Ishikawa (cell line): ENCODE measurements at regions not wholly inside any gene's neighbourhood (a gene's known extent, or its start where the extent isn't known, plus 50 kb on each side); places are given as distances from the start of the nearest gene placed in this dataset.

ENCODE experiments used
- CEBPB ChIP-seq: IDR thresholded peaks from 2 replicates; pipeline ENCODE4 v1.6.1; 2012
- EP300 ChIP-seq: IDR thresholded peaks from 2 replicates; pipeline ENCODE4 v1.6.1; 2012; ENCODE audit warnings: borderline replicate concordance
- NFIC ChIP-seq: IDR thresholded peaks from 2 replicates; pipeline ENCODE4 v1.6.1; 2012
- RAD21 ChIP-seq: IDR thresholded peaks from 2 replicates; pipeline ENCODE4 v1.6.1; 2012; ENCODE audit warnings: low read depth
- TCF12 ChIP-seq: IDR thresholded peaks from 2 replicates; pipeline ENCODE4 v1.6.1; 2012; ENCODE audit warnings: low read depth
- ZBTB7A ChIP-seq: IDR thresholded peaks from 2 replicates; pipeline ENCODE4 v1.6.1; 2012; ENCODE audit warnings: low read depth

DNA sequence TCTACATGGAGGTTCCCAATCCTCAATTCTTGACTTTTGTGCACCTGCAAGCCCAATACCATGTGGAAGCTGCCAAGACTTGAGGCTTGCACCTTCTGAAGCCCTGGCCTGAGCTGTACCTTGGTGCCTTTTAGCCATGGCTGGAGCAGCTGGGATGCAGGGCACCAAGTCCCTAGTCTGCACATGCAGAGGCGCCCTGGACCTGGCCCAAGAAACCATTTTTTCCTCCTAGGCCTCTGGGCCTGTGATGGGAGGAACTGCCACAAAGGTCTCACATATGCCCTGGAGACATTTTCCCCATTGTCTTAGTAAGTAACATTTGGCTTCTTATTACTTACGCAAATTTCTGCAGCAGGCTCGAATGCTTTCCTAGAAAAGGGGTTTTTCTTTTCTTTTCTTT lies 431.9 kb upstream of the ANO5 start:
- no peak for TF ChIP-seq TCF12
- TF ChIP-seq ZBTB7A = no peak
- TF ChIP-seq EP300 = no peak
- no peak for TF ChIP-seq RAD21
- no peak for TF ChIP-seq NFIC
- no peak for TF ChIP-seq CEBPB
